ENCODE measurements at regions not wholly inside any gene's neighbourhood (a gene's known extent, or its start where the extent isn't known, plus 50 kb on each side); places are given as distances from the start of the nearest gene placed in this dataset.

DNA sequence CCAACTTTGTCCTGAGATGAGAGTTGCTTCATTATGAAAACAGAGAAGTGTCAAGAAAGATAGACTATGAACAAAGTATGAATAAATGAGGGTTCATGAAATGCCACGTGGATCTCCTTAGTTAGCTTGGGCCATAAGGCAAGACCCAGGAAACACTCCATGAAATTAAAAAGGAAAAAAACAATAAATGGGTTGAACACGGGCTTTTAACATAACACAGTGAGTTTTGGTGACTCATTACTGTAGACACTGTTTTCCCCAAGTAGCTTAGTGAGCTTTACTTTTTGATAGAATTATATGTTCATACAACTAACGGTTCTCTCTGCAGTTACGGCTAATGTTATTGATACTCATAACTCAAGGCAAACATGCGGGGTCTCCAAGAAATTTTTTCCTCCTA lies 265.0 kb downstream of the DHX15 start:
- in situ Hi-C loops (cut with HindIII; ENCODE audit: low sequenced_read_pairs) = no loop called here
- no peak for DNase-seq (ENCODE audit: low read depth)
- TF ChIP-seq, protein P1, sequence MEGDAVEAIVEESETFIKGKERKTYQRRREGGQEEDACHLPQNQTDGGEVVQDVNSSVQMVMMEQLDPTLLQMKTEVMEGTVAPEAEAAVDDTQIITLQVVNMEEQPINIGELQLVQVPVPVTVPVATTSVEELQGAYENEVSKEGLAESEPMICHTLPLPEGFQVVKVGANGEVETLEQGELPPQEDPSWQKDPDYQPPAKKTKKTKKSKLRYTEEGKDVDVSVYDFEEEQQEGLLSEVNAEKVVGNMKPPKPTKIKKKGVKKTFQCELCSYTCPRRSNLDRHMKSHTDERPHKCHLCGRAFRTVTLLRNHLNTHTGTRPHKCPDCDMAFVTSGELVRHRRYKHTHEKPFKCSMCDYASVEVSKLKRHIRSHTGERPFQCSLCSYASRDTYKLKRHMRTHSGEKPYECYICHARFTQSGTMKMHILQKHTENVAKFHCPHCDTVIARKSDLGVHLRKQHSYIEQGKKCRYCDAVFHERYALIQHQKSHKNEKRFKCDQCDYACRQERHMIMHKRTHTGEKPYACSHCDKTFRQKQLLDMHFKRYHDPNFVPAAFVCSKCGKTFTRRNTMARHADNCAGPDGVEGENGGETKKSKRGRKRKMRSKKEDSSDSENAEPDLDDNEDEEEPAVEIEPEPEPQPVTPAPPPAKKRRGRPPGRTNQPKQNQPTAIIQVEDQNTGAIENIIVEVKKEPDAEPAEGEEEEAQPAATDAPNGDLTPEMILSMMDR (IDR thresholded peaks at IDR 0.05; ENCODE audit: low read depth, low read length, missing control alignments) = no peak
- H3K4me3 ChIP-seq (ENCODE audit: low read depth, low read length) = no peak overlapping the region

DNA sequence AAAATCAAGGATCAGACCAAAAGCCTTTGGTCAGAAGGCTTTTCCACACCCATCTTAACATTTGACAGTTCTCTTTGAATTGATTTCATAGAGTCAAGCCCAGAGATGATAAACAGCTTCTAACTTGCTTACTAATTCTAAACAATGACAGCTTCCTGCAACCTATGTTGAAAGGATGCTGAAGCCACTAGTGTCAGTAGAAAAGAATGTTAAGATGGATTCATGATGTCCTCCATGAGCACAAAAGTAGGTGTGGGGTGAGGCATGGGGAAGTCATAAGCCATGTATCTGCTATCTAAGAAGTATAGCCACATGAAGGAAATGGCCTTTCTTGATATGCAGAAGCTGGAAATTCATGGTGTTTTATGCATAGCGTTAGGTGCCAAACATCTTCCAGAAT lies 269.3 kb downstream of the DHX15 start:
- in situ Hi-C loops (cut with HindIII; ENCODE audit: low sequenced_read_pairs) = no loop called here
- DNase-seq (ENCODE audit: low read depth) = no peak
- no peak overlapping the region for H3K4me3 ChIP-seq (ENCODE audit: low read depth, low read length)
- TF ChIP-seq, protein P1 (IDR thresholded peaks at IDR 0.05; ENCODE audit: low read depth, low read length, missing control alignments) = no peak

DNA sequence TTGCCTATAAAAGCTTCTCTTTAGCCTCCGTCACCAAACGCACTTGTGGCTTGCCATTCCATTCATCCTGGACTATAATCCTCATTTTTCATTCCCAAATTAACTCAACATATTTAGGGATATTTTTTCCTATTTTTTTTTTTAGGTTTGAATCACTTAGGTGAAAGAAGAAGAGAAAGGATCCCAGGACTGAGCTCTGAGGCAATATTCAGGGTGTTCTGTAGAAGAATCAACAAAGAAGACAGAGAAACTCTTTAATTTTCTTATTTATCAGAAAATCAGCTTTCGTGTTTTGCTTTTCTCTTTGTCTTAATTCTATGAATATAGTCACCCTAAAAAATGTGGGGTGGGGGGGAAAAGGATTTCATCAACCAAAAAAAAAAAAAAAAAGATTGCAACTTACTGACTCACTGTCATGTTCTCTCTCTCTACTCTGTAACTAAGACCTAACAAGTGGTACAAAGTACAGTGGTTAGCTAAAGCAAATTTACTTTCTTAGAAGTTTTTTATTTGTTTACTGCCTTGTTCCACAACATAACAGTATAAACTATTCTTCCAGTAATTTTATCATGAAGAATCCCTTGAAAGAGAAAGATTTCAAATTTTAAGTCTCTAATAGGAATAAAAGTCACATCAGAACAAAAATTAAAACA lies 272.0 kb downstream of the DHX15 start:
- in situ Hi-C loops (cut with HindIII; ENCODE audit: low sequenced_read_pairs) = no loop called here
- H3K4me3 ChIP-seq (ENCODE audit: low read depth, low read length) = no peak overlapping the region
- TF ChIP-seq, protein P1 (IDR thresholded peaks at IDR 0.05; ENCODE audit: low read depth, low read length, missing control alignments) = no peak
- no peak for DNase-seq (ENCODE audit: low read depth)

DNA sequence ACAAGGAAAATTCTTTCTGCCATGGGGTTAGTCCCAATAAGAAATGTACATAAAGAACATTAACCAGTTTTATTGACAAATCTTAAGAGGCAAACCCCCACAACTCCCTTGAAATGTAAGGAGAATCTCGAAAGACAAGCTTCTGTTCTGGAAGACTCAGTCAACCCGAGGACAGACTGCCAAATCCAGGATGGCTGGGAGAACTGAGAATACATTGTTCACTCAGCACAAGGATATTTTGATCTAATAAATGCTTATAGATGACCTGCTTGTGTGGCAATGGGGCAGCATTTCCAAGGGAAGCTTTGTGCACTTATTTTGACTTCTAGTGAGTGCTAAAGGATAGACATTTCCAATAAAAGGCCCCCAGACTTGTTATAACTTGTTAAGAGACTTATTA lies 280.4 kb downstream of the DHX15 start:
- TF ChIP-seq, protein P1 (IDR thresholded peaks at IDR 0.05; ENCODE audit: low read depth, low read length, missing control alignments) = no peak
- in situ Hi-C loops (cut with HindIII; ENCODE audit: low sequenced_read_pairs) = no loop called here
- no peak overlapping the region for H3K4me3 ChIP-seq (ENCODE audit: low read depth, low read length)
- DNase-seq (ENCODE audit: low read depth) = no peak

DNA sequence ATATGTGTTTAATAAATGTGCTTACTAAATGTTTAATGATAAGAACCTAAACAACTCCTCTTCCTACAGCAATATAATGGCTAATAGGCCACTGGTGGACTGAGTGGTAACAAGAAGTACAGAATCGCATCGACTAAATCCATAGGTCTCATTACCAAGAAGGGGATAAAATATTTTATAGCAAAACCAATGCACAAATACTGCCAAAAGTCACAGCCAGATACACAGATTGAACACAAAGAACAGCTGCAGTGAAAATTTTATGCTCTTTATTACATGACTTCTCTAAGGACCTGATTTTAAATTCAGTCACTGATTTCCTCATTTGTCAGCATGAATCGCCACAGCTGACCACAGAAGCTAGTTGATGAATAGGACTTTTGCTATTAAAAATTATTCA lies 285.4 kb downstream of the DHX15 start:
- DNase-seq (ENCODE audit: low read depth) = no peak
- TF ChIP-seq, protein P1 (IDR thresholded peaks at IDR 0.05; ENCODE audit: low read depth, low read length, missing control alignments) = no peak
- no peak overlapping the region for H3K4me3 ChIP-seq (ENCODE audit: low read depth, low read length)
- in situ Hi-C loops (cut with HindIII; ENCODE audit: low sequenced_read_pairs) = no loop called here

DNA sequence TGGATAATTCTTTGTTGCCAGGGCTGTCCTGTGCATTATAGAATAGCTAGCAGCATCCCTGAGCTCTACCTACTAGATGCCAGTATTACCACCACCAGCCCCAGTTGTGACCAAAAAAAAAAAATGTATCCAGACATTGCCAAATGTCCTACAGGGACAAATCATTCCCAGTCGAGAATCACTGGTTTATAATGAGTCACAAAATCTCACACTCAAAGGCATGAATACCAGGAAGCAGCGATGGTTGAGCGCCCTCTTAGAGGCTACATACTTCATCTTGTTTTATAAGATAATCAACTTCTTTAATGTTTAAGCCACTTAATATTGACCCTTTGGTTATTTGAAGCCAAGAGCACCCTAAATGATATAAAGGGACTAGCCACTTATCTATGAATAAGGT lies 297.3 kb downstream of the DHX15 start:
- in situ Hi-C loops (cut with HindIII; ENCODE audit: low sequenced_read_pairs) = no loop called here
- TF ChIP-seq, protein P1 (IDR thresholded peaks at IDR 0.05; ENCODE audit: low read depth, low read length, missing control alignments) = no peak
- no peak for DNase-seq (ENCODE audit: low read depth)
- H3K4me3 ChIP-seq (ENCODE audit: low read depth, low read length) = no peak overlapping the region
